H9 (cell line): ENCODE measurements at regions not wholly inside any gene's neighbourhood (a gene's known extent, or its start where the extent isn't known, plus 50 kb on each side); places are given as distances from the start of the nearest gene placed in this dataset.

Source experiments
- DNase-seq: peaks from one replicate; pipeline ENCODE4 v3.0.0-alpha.2; 2017
- H2AFZ ChIP-seq: one replicate; pipeline ENCODE4 v1.6.1; 2013; ENCODE audit warnings: mild to moderate bottlenecking, low read length, control low read depth, moderate library complexity
- H2AK5ac ChIP-seq: 2 replicates; pipeline ENCODE4 v1.6.1; 2013; ENCODE audit warnings: low read length, control low read depth, mixed read lengths; ENCODE audit not compliant: insufficient read length
- H2BK120ac ChIP-seq: one replicate; pipeline ENCODE4 v1.6.1; 2013; ENCODE audit warnings: low read depth, mild to moderate bottlenecking, low read length, control low read depth, inconsistent platforms; ENCODE audit not compliant: poor library complexity, severe bottlenecking
- H2BK12ac ChIP-seq: 2 replicates; pipeline ENCODE4 v1.6.1; 2013; ENCODE audit warnings: low read length, control low read depth, mixed read lengths, low read depth; ENCODE audit not compliant: insufficient read length
- H2BK15ac ChIP-seq: 2 replicates; pipeline ENCODE4 v1.6.1; 2013; ENCODE audit warnings: low read depth, low read length, control low read depth
- H2BK20ac ChIP-seq: one replicate; pipeline ENCODE4 v1.6.1; 2013; ENCODE audit warnings: low read depth, mild to moderate bottlenecking, low read length, control low read depth, inconsistent platforms; ENCODE audit not compliant: poor library complexity, severe bottlenecking
- H2BK5ac ChIP-seq: 2 replicates; pipeline ENCODE4 v1.6.1; 2013; ENCODE audit warnings: low read length, control low read depth, mixed read lengths; ENCODE audit not compliant: insufficient read length
- H3K14ac ChIP-seq: 2 replicates; pipeline ENCODE4 v1.6.1; 2013; ENCODE audit warnings: low read length, control low read depth; ENCODE audit not compliant: insufficient read depth
- H3K18ac ChIP-seq: 2 replicates; pipeline ENCODE4 v1.6.1; 2013; ENCODE audit warnings: low read depth, mild to moderate bottlenecking, mixed read lengths, low read length, control low read depth; ENCODE audit not compliant: insufficient read length
- H3K23ac ChIP-seq: 2 replicates; pipeline ENCODE4 v1.6.1; 2013; ENCODE audit warnings: low read length, control low read depth, mixed read lengths, low read depth; ENCODE audit not compliant: insufficient read length
- H3K23me2 ChIP-seq: 2 replicates; pipeline ENCODE4 v1.6.1; 2013; ENCODE audit warnings: low read depth, mild to moderate bottlenecking, mixed read lengths, low read length, control low read depth; ENCODE audit not compliant: insufficient read length, poor library complexity, severe bottlenecking
- H3K27ac ChIP-seq: 2 replicates; pipeline ENCODE4 v1.5.1; 2013; ENCODE audit warnings: low read length, control low read depth, mixed read lengths, low read depth; ENCODE audit not compliant: insufficient read length
- H3K27me3 ChIP-seq: 2 replicates; pipeline ENCODE4 v1.6.1; 2013; ENCODE audit warnings: low read length, control low read depth, inconsistent platforms; ENCODE audit not compliant: insufficient read depth
- H3K4ac ChIP-seq: 2 replicates; pipeline ENCODE4 v1.6.1; 2013; ENCODE audit warnings: low read depth, mild to moderate bottlenecking, control low read depth, inconsistent platforms, low read length, moderate library complexity
- H3K4me1 ChIP-seq: 2 replicates; pipeline ENCODE4 v1.6.1; 2013; ENCODE audit warnings: low read length, control low read depth, inconsistent platforms; ENCODE audit not compliant: insufficient read depth
- H3K4me2 ChIP-seq: 2 replicates; pipeline ENCODE4 v1.6.1; 2013; ENCODE audit warnings: low read length, control low read depth, mixed read lengths; ENCODE audit not compliant: insufficient read length, insufficient read depth
- H3K56ac ChIP-seq: 2 replicates; pipeline ENCODE4 v1.6.1; 2013; ENCODE audit warnings: low read depth, mild to moderate bottlenecking, mixed read lengths, low read length, control low read depth; ENCODE audit not compliant: insufficient read length
- H3K79me1 ChIP-seq: 2 replicates; pipeline ENCODE4 v1.6.1; 2013; ENCODE audit warnings: low read depth, mild to moderate bottlenecking, moderate library complexity, low read length, control low read depth, inconsistent platforms; ENCODE audit not compliant: insufficient read depth, poor library complexity, severe bottlenecking
- H3K79me2 ChIP-seq: 2 replicates; pipeline ENCODE4 v1.6.1; 2013; ENCODE audit warnings: low read length, control low read depth, inconsistent platforms; ENCODE audit not compliant: insufficient read depth
- H3K9ac ChIP-seq: 2 replicates; pipeline ENCODE4 v1.6.1; 2013; ENCODE audit warnings: low read length, control low read depth, mixed read lengths; ENCODE audit not compliant: insufficient read length; ENCODE audit errors: extremely low read depth
- H3K9me3 ChIP-seq: one replicate; pipeline ENCODE4 v1.6.1; 2013; ENCODE audit warnings: low read depth, low read length, inconsistent platforms; ENCODE audit not compliant: control insufficient read depth
- H3T11ph ChIP-seq: one replicate; pipeline ENCODE4 v1.6.1; 2013; ENCODE audit warnings: mild to moderate bottlenecking, low read length, control low read depth, inconsistent platforms
- H4K20me1 ChIP-seq: one replicate; pipeline ENCODE4 v1.6.1; 2013; ENCODE audit not compliant: control insufficient read depth, insufficient read length, insufficient read depth
- H4K5ac ChIP-seq: 2 replicates; pipeline ENCODE4 v1.6.1; 2013; ENCODE audit warnings: low read depth, mild to moderate bottlenecking, mixed read lengths, low read length, control low read depth; ENCODE audit not compliant: insufficient read length
- H4K8ac ChIP-seq: replicated peaks from 2 replicates; pipeline ENCODE4 v1.6.1; 2013; ENCODE audit warnings: low read length, control low read depth, mixed read lengths, low read depth; ENCODE audit not compliant: insufficient read length
- H4K91ac ChIP-seq: 2 replicates; pipeline ENCODE4 v1.6.1; 2013; ENCODE audit warnings: low read depth, mild to moderate bottlenecking, moderate library complexity, mixed read lengths, low read length, control low read depth; ENCODE audit not compliant: insufficient read length
- H3K27ac Mint-ChIP-seq, 3 experiments: 2 replicates in 2 of 3; 3 replicates in 1 of 3; pipeline ENCODE4 v1.8.0; 2020 to 2021; ENCODE audit warnings: mixed read lengths in 3 of 3, mild to moderate bottlenecking in 1 of 3, moderate library complexity in 1 of 3
- H3K27me3 Mint-ChIP-seq: 2 replicates; pipeline ENCODE4 v1.8.0; 2021; ENCODE audit warnings: low read depth, mild to moderate bottlenecking, moderate library complexity, mixed read lengths
- H3K36me3 Mint-ChIP-seq, 3 experiments: 2 replicates in 2 of 3; 3 replicates in 1 of 3; pipeline ENCODE4 v1.8.0; 2020 to 2021; ENCODE audit warnings: low read depth in 3 of 3, mixed read lengths in 3 of 3; ENCODE audit not compliant: insufficient read depth in 1 of 3
- H3K4me1 Mint-ChIP-seq, 2 experiments: 2 replicates each; pipeline ENCODE4 v1.8.0; 2020; ENCODE audit warnings: mixed read lengths in 2 of 2
- H3K4me3 Mint-ChIP-seq, 2 experiments: 2 replicates in 1 of 2; 3 replicates in 1 of 2; pipeline ENCODE4 v1.8.0; 2020 to 2021; ENCODE audit warnings: mild to moderate bottlenecking in 2 of 2, mixed read lengths in 2 of 2, moderate library complexity in 1 of 2
- H3K9me3 Mint-ChIP-seq, 2 experiments: 2 replicates in 1 of 2; 3 replicates in 1 of 2; pipeline ENCODE4 v1.8.0; 2020; ENCODE audit warnings: mild to moderate bottlenecking in 2 of 2, mixed read lengths in 2 of 2, moderate library complexity in 1 of 2
- CTCF ChIP-seq: fragments of 200-600 bp; sonication (generic); conservative IDR thresholded peaks from 3 replicates; pipeline ENCODE4 v1.8.0; 2021; ENCODE audit warnings: antibody characterized with exemption, mild to moderate bottlenecking
- WGBS: extraction: QIAGEN DNeasy Blood & Tissue Kit; methylation state at CpG from one replicate; pipeline ENCODE4 v1.1.7; 2013; ENCODE audit warnings: missing lambda C conversion rate, low lambda C conversion rate, mixed read lengths; ENCODE audit not compliant: insufficient read length; ENCODE audit errors: extremely low coverage; 5-methylcytosine and 5-hydroxymethylcytosine counted together

GRCh38 chr3:177375316-177375715 is 178.0 kb upstream of the TBL1XR1 start:
- no peak for DNase-seq
- Mint-ChIP-seq H3K27ac (no peak overlapping the region), H3K36me3 (peaks cover 0 to 5% (median 1%) of the 10 kb centered on the region in 3 experiments; a peak in 4 of 7 replicates), H3K9me3 (peaks cover 3 to 5% of the 10 kb centered on the region in 2 experiments; a peak in 3 of 5 replicates), H3K4me3 (no peak overlapping the region), H3K4me1 (peaks cover 0 to 4% of the 10 kb centered on the region in 2 experiments; a peak in 1 of 4 replicates), H3K27me3 (no peaks in the 10 kb centered on the region)
- no peak overlapping the region for H2BK12ac ChIP-seq
- H3T11ph ChIP-seq: no peak overlapping the region
- no peak overlapping the region for H2BK5ac ChIP-seq
- no peak overlapping the region for H4K8ac ChIP-seq
- H2BK120ac ChIP-seq: no peak overlapping the region
- H3K4ac ChIP-seq: no peak overlapping the region
- H3K79me1 ChIP-seq: no peaks in the 10 kb centered on the region
- no peak overlapping the region for H3K56ac ChIP-seq
- no peak for TF ChIP-seq CTCF
- no peak overlapping the region for H3K4me2 ChIP-seq
- no peak overlapping the region for H4K91ac ChIP-seq
- no peaks in the 10 kb centered on the region for H3K23me2 ChIP-seq
- no peak overlapping the region for H3K23ac ChIP-seq
- WGBS: no CpG with 5 or more reads among the region's 3 CpGs
- H2BK15ac ChIP-seq: no peak overlapping the region
- H3K9ac ChIP-seq: no peak overlapping the region
- H2BK20ac ChIP-seq: no peak overlapping the region
- no peak overlapping the region for H3K18ac ChIP-seq
- no peak overlapping the region for H2AK5ac ChIP-seq
- H4K20me1 ChIP-seq: no peaks in the 10 kb centered on the region
- H3K27me3 ChIP-seq: no peaks in the 10 kb centered on the region
- H3K4me1 ChIP-seq: no peaks in the 10 kb centered on the region
- H4K5ac ChIP-seq: no peak overlapping the region
- no peaks in the 10 kb centered on the region for H3K9me3 ChIP-seq
- no peaks in the 10 kb centered on the region for H3K79me2 ChIP-seq
- H2AFZ ChIP-seq: no peak overlapping the region
- no peak overlapping the region for H3K27ac ChIP-seq
- no peak overlapping the region for H3K14ac ChIP-seq
